HepG2 (cell line): ENCODE measurements at regions not wholly inside any gene's neighbourhood (a gene's known extent, or its start where the extent isn't known, plus 50 kb on each side); places are given as distances from the start of the nearest gene placed in this dataset.

Source experiments
- SAFB2 ChIP-seq: sonication (generic); formaldehyde crosslinking; IDR thresholded peaks from 2 replicates; pipeline ENCODE4 v1.5.1; 2020; ENCODE audit warnings: missing genetic modification reagents, low read depth, mild to moderate bottlenecking, borderline replicate concordance
- SUZ12 ChIP-seq: fragments of 150-350 bp; IDR thresholded peaks from 2 replicates; pipeline ENCODE4 v1.6.1; 2014; ENCODE audit warnings: low read depth, low read length
- TP53 ChIP-seq: sonication (generic); formaldehyde crosslinking; conservative IDR thresholded peaks from 2 replicates; pipeline ENCODE4 v1.4.0; 2020; ENCODE audit warnings: missing genetic modification reagents
- ZNF567 ChIP-seq: sonication (generic); formaldehyde crosslinking; IDR thresholded peaks from 2 replicates; pipeline ENCODE4 v1.8.1; 2023; ENCODE audit warnings: mild to moderate bottlenecking, missing genetic modification reagents, borderline replicate concordance
- ZSCAN30 ChIP-seq: sonication (generic); formaldehyde crosslinking; IDR thresholded peaks from 2 replicates; pipeline ENCODE4 v1.5.0; 2020; ENCODE audit warnings: mild to moderate bottlenecking, missing genetic modification reagents
- TF ChIP-seq, protein P1 (sequence below): sonication (generic); formaldehyde crosslinking; IDR thresholded peaks from 2 replicates; pipeline ENCODE4 v1.4.0; 2020; ENCODE audit warnings: mild to moderate bottlenecking, missing genetic modification reagents, borderline replicate concordance
- TF ChIP-seq, protein P2 (sequence below): sonication (generic); formaldehyde crosslinking; conservative IDR thresholded peaks from 2 replicates; pipeline ENCODE4 v1.4.0; 2020; ENCODE audit warnings: missing genetic modification reagents
- TF ChIP-seq, protein P3 (sequence below): IDR thresholded peaks from 2 replicates; pipeline ENCODE4 v1.6.1; 2018; ENCODE audit warnings: missing genetic modification reagents
- TF ChIP-seq, protein P4 (sequence below): sonication (generic); formaldehyde crosslinking; IDR thresholded peaks from 2 replicates; pipeline ENCODE4 v1.8.1; 2022; ENCODE audit warnings: low read depth, mild to moderate bottlenecking, missing genetic modification reagents
- TF ChIP-seq, protein P5 (sequence below): IDR thresholded peaks from 2 replicates; pipeline ENCODE4 v1.6.1; 2016; ENCODE audit warnings: low read depth, borderline replicate concordance

DNA sequence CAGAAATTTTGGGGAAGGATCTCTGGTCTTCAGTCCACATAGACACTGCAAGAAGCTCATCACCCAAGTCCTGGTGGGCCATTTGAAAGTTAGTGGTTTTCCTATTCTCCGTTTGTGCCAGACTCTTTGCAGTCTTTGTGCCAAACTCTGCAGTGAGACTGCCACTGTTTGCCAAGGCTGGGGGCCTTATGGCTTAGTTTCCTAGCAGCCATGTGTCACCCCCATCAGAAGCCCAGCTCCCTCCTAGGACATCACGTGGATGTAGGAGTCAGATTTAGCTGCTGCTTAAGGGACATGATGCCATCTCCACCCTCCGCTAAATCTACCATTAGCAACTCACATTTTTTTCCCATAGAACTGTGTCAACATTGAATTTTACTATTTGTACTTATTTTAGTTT, 220.0 kb downstream of the C11orf91 start (continued):
- TF ChIP-seq, protein P1, sequence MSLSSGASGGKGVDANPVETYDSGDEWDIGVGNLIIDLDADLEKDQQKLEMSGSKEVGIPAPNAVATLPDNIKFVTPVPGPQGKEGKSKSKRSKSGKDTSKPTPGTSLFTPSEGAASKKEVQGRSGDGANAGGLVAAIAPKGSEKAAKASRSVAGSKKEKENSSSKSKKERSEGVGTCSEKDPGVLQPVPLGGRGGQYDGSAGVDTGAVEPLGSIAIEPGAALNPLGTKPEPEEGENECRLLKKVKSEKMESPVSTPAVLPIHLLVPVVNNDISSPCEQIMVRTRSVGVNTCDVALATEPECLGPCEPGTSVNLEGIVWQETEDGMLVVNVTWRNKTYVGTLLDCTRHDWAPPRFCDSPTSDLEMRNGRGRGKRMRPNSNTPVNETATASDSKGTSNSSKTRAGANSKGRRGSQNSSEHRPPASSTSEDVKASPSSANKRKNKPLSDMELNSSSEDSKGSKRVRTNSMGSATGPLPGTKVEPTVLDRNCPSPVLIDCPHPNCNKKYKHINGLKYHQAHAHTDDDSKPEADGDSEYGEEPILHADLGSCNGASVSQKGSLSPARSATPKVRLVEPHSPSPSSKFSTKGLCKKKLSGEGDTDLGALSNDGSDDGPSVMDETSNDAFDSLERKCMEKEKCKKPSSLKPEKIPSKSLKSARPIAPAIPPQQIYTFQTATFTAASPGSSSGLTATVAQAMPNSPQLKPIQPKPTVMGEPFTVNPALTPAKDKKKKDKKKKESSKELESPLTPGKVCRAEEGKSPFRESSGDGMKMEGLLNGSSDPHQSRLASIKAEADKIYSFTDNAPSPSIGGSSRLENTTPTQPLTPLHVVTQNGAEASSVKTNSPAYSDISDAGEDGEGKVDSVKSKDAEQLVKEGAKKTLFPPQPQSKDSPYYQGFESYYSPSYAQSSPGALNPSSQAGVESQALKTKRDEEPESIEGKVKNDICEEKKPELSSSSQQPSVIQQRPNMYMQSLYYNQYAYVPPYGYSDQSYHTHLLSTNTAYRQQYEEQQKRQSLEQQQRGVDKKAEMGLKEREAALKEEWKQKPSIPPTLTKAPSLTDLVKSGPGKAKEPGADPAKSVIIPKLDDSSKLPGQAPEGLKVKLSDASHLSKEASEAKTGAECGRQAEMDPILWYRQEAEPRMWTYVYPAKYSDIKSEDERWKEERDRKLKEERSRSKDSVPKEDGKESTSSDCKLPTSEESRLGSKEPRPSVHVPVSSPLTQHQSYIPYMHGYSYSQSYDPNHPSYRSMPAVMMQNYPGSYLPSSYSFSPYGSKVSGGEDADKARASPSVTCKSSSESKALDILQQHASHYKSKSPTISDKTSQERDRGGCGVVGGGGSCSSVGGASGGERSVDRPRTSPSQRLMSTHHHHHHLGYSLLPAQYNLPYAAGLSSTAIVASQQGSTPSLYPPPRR (CRISPR knock-in tag), result no peak
- TF ChIP-seq ZNF567 (CRISPR knock-in tag) (no peak), ZSCAN30 (CRISPR knock-in tag) (no peak), SUZ12 (no peak), TP53 (CRISPR knock-in tag) (no peak), SAFB2 (CRISPR knock-in tag) (no peak)
- TF ChIP-seq, protein P2, sequence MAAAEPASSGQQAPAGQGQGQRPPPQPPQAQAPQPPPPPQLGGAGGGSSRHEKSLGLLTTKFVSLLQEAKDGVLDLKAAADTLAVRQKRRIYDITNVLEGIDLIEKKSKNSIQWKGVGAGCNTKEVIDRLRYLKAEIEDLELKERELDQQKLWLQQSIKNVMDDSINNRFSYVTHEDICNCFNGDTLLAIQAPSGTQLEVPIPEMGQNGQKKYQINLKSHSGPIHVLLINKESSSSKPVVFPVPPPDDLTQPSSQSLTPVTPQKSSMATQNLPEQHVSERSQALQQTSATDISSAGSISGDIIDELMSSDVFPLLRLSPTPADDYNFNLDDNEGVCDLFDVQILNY (CRISPR knock-in tag), result no peak
- TF ChIP-seq, protein P3, sequence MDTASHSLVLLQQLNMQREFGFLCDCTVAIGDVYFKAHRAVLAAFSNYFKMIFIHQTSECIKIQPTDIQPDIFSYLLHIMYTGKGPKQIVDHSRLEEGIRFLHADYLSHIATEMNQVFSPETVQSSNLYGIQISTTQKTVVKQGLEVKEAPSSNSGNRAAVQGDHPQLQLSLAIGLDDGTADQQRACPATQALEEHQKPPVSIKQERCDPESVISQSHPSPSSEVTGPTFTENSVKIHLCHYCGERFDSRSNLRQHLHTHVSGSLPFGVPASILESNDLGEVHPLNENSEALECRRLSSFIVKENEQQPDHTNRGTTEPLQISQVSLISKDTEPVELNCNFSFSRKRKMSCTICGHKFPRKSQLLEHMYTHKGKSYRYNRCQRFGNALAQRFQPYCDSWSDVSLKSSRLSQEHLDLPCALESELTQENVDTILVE (CRISPR knock-in tag), result no peak
- TF ChIP-seq, protein P4, sequence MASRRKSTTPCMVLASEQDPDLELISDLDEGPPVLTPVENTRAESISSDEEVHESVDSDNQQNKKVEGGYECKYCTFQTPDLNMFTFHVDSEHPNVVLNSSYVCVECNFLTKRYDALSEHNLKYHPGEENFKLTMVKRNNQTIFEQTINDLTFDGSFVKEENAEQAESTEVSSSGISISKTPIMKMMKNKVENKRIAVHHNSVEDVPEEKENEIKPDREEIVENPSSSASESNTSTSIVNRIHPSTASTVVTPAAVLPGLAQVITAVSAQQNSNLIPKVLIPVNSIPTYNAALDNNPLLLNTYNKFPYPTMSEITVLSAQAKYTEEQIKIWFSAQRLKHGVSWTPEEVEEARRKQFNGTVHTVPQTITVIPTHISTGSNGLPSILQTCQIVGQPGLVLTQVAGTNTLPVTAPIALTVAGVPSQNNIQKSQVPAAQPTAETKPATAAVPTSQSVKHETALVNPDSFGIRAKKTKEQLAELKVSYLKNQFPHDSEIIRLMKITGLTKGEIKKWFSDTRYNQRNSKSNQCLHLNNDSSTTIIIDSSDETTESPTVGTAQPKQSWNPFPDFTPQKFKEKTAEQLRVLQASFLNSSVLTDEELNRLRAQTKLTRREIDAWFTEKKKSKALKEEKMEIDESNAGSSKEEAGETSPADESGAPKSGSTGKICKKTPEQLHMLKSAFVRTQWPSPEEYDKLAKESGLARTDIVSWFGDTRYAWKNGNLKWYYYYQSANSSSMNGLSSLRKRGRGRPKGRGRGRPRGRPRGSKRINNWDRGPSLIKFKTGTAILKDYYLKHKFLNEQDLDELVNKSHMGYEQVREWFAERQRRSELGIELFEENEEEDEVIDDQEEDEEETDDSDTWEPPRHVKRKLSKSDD, result no peak
- TF ChIP-seq, protein P5, sequence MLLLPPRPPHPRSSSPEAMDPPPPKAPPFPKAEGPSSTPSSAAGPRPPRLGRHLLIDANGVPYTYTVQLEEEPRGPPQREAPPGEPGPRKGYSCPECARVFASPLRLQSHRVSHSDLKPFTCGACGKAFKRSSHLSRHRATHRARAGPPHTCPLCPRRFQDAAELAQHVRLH (CRISPR knock-in tag), result no peak
